Hindlimb muscle (tissue), 1 donor: ENCODE measurements at regions not wholly inside any gene's neighbourhood (a gene's known extent, or its start where the extent isn't known, plus 50 kb on each side); places are given as distances from the start of the nearest gene placed in this dataset.
A peak's percentile ranks its signal among the peaks of the same experiment; 100 is the strongest.
"Not testable (repeated sequence)": the region's sequence is repeated elsewhere in the genome, so short reads cannot be mapped to it uniquely, and the experiment has no call there.

Source experiments
- DNase-seq: peaks from one replicate; pipeline ENCODE4 v3.0.0-alpha.2; 2013

DNA sequence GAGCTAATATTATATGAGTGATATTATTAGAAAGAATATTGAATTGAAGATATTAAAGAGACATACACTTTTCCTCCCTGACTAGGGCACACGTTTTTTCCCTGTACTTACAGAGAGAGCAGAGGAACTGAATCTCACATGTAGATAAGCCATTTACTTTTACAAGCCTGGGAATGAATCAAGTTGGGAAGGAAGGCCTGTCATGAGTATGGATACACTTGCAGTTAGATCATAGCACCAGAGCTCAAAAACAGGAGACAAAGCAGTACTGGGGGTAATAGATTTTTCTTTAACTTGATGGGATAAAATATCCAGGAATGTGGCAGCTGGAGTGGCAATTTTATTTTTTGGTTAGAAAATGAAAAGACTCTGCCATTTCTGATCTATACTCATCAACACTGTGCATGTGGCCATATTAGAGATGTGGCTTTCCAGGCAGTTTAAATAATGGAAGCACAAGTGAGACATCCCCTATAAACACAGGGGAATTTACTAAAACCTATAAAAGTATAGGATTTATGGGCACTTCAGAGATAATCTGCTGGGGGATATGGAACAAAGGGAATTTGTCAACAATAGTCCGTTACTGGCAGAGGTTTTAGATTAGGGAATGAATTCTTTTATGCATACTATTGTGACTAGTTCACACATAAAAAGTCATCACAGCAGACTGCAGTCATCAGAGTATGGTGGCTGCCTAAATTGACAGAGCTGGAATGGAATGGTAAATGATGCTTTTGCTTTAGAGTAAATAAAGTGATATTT, 657.7 kb upstream of the MBL2 start:
- no peak for DNase-seq

DNA sequence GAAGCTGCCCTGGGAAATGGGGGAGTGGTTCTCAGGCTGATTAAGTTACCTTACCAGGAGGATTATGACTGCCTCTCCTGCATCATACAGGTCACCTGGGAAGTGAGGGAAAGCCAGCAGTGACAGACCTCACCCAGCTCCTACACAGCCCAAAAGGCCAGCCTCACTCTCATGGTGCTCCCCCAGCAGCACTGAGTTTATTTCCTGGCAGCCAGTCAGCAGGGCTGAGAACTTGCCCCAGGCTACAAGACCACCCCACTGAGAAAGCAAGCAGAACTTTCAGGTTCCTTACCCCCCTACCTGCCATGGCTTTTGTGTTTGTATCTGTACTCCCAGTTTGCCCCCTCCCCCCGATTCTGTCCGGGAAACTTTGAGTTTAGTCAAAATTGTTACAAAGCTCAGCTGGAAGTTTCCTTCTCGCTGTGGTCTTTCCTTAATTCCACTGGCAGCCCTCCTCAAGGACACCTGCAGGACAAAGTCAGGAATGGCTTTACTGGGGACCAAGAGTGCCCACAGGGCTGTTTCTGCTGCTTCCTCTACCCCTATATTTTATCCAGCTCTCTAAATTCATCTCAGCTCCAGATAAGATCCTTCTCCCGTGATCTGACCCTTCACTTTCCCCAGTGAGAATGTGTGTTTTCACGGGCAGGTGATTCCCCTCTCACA, 649.8 kb upstream of the MBL2 start:
- no peak for DNase-seq

- no peak for DNase-seq
Observed at GRCh38 chr10:53412651-53413050, 640.1 kb upstream of the MBL2 start.

DNA sequence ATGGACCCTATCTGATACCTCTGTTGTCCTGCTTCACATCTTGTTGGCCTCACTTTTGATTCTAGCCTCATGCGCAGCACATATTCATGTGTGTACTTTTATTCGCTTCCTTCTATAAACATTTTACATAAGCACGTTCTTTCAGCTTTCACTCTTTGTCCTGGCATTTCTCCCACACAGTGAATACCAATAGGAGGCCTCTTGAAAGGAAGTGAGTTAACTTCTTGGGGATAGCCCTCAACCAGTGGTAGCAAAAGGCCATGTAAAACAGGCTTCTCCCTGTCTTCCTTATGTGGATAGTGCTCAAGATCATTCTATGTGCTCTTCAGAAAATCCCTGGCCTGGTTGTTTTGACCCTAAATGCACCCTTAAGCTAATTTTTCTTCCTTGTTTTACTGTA, 633.9 kb upstream of the MBL2 start:
- no peak for DNase-seq

DNA sequence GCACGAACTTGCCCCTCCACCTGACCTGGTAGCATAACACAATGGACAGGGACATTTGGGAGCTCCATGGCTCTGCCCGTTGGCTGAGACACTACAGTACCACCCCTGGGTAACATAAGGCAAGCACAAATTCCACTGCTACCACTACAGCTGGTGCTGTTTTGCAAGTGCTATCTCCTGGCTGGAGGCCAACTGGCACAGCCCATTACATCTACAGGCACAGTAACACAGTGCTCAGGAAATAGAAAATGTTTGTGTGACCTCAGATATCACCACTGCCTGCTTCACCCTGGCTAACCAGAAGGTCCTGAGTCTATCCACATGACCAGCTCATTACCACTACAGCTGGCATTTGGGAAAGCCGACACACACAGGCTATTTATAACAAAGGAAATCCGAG, 631.1 kb upstream of the MBL2 start:
- peak; percentile 18 for DNase-seq

- DNase-seq: no peak
Observed at GRCh38 chr10:53402594-53402993, 630.0 kb upstream of the MBL2 start.

- DNase-seq: no peak
Observed at GRCh38 chr10:53401536-53401935, 629.0 kb upstream of the MBL2 start.

DNA sequence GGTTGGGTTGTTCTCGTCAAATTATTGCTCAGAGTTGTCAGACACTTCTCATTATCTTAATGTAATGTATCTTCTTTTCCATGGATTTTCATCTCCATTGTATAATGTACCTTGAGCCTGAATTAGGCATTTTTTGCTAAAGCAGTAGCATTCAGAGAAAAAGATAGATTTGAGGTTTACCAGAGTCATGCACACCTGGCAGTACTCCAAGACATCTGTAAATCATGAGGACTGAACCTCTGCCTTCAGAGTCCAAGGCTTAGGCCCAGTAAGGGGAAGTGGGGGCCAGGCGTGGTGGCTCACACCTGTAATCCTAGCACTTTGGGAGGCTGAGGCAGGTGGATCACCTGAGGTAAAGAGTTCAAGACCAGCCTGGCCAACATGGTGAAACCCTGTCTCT, 624.3 kb upstream of the MBL2 start:
- no peak for DNase-seq

- DNase-seq: no peak
Observed at GRCh38 chr10:53395449-53395848, 622.9 kb upstream of the MBL2 start.

DNA sequence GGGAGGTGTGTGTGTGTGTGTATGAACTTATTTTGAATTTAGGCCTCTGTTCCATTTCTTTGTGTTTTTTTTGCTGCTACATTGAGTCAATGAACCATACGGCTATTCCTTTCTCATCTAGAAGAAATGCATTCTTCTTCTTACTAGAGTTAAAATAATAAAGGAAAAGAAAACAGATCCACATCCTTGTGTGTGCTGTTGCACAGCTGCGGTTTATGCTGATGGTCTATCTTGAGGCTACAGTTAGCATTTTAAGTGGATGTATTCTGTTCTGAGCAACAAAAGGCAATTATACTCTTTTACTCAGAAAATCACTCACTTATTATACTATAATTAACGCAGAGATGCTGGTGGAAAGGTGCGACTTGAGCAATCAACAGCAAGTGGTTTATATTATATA, 615.0 kb upstream of the MBL2 start:
- DNase-seq: no peak

GRCh38 chr10:53382543-53382942, 610.0 kb upstream of the MBL2 start:
- no peak for DNase-seq

- no peak for DNase-seq
Observed at GRCh38 chr10:53379956-53380355, 607.4 kb upstream of the MBL2 start.

GRCh38 chr10:53370347-53370746, 597.8 kb upstream of the MBL2 start:
- no peak for DNase-seq

DNA sequence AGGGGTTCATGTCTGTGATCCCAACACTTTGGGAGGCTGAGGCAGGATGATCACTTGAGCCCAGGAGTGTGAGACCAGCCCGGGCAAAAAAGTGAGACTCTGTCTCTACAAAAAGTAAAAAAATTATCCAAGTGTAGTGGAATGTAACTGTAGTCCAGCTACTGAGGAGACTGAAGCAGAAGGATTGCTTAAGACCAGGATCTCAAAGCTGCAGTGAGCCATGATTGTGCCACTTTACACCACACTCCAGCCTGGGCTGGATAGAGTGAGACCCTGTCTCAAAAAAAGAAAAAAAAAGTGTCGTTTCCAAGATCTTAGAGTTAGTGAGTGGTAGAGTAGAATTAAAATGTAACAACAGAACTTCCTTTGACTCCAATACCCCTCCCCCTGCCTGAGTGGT, 589.4 kb upstream of the MBL2 start:
- DNase-seq: no peak

- DNase-seq: no peak
Observed at GRCh38 chr10:53361281-53361680, 588.7 kb upstream of the MBL2 start.

DNA sequence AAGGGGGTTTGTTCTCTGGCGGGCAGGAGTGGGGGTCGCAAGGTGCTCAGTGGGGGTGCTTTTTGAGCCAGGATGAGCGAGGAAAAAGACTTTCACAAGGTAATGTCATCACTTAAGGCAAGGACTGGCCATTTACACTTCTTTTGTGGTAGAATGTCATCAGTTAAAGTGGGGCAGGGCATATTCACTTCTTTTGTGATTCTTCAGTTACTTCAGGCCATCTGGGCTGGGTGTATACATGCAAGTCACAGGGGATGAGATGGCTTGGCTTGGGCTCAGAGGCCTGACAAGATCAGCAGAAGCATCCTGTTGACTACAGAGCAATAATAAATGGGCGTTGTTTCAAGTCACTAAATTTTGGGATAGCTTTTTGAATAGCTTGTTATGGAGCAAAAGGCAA, 586.4 kb upstream of the MBL2 start:
- not testable (repeated sequence) for DNase-seq

GRCh38 chr10:53358536-53358935, 586.0 kb upstream of the MBL2 start:
- DNase-seq: no peak

GRCh38 chr10:53357587-53357986, 585.0 kb upstream of the MBL2 start:
- no peak for DNase-seq

DNA sequence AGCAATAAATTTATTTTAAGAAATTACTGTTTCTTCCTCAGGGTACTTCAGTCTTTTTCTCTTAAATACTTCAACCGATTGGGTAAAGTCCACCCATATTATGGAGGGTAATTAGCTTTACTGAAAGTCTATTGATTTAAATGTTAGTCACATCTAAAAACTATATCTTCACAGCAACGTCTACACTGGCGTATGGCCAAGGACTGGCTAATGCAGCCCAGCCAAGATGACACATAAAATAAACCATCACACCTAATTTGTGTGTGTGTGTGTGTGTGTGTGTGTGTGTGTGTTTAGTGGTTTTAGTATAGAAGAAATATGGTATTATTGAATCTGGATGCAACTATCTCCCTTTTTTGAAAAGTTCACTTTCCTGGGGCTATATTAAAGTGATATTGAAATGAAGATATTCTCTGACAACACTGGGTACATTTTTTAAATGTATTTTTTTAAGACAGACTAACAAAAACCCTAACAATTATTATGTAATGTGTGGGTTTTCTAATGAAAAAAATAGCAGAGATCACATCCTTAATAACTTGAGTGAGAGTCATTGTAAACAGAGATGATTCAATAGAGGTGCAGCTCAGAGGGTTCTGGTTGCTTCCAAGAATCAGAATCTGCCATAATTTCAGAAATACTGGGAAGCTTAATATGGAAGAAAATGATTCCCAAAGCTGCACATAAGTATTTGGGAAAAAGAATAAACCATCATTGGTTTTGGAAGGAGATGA, 584.2 kb upstream of the MBL2 start:
- no peak for DNase-seq

DNA sequence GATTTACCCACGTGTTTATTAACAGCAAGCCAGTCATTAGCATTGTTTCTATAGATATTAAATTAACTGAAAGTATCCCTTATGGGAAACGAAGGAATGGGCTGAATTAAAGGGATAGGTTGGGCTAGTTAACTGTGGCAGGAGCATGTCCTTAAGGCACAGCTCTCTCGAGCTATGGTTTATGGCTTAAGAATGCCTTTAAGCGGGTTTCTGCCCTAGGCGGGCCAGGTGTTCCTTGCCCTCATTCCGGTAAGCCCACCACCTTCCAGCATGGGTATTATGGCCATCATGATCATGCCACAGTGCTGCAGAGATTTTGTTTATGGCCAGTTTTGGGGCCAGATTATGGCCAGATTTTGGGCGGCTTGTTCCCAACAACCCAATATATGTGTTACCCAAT, 569.9 kb upstream of the MBL2 start:
- not testable (repeated sequence) for DNase-seq

DNA sequence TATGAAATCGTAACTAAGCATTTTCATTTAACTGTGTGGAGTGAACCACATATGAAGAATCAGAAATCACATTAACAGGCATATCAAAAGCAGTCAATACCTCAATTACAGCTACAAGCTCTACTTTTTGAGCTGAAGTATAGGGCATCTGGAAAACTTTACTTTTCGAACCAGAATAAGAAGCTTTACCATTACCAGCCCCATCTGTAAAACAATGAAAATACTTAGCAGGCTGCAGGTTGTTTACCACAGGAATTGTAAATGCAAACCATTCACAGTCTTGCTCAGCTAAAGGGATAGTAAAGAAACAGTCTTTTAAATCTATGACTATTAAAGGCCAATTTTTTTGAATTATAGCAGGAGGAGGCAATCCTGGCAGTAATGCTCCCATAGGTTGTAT, 565.6 kb upstream of the MBL2 start:
- DNase-seq: not testable (repeated sequence)

GRCh38 chr10:53335803-53336422, 563.3 kb upstream of the MBL2 start:
- not testable (repeated sequence) for DNase-seq

- no peak for DNase-seq
Observed at GRCh38 chr10:53331460-53331859, 558.9 kb upstream of the MBL2 start.
